ENCODE measurements at regions not wholly inside any gene's neighbourhood (a gene's known extent, or its start where the extent isn't known, plus 50 kb on each side); places are given as distances from the start of the nearest gene placed in this dataset.

- TF ChIP-seq, protein P1, sequence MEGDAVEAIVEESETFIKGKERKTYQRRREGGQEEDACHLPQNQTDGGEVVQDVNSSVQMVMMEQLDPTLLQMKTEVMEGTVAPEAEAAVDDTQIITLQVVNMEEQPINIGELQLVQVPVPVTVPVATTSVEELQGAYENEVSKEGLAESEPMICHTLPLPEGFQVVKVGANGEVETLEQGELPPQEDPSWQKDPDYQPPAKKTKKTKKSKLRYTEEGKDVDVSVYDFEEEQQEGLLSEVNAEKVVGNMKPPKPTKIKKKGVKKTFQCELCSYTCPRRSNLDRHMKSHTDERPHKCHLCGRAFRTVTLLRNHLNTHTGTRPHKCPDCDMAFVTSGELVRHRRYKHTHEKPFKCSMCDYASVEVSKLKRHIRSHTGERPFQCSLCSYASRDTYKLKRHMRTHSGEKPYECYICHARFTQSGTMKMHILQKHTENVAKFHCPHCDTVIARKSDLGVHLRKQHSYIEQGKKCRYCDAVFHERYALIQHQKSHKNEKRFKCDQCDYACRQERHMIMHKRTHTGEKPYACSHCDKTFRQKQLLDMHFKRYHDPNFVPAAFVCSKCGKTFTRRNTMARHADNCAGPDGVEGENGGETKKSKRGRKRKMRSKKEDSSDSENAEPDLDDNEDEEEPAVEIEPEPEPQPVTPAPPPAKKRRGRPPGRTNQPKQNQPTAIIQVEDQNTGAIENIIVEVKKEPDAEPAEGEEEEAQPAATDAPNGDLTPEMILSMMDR (conservative IDR thresholded peaks at IDR 0.05 in 1 of 2, IDR thresholded peaks at IDR 0.05 in 1 of 2; ENCODE audit: low read depth in 1 of 2, low read length in 2 of 2), result no peak
- no peak for TF ChIP-seq EZH2 (IDR thresholded peaks at IDR 0.05; ENCODE audit: low read length, missing control alignments)
These were observed 51.0 kb upstream of the FGF10 start for GRCh38 chr5:44440186-44440585.
